LNCAP (cell line): ENCODE measurements at regions not wholly inside any gene's neighbourhood (a gene's known extent, or its start where the extent isn't known, plus 50 kb on each side); places are given as distances from the start of the nearest gene placed in this dataset.

ENCODE experiments used
- TF ChIP-seq, protein P1 (sequence below): fragments of 450-650 bp; IDR thresholded peaks from 2 replicates; pipeline ENCODE4 v1.5.1; 2017; ENCODE audit warnings: mild to moderate bottlenecking

DNA sequence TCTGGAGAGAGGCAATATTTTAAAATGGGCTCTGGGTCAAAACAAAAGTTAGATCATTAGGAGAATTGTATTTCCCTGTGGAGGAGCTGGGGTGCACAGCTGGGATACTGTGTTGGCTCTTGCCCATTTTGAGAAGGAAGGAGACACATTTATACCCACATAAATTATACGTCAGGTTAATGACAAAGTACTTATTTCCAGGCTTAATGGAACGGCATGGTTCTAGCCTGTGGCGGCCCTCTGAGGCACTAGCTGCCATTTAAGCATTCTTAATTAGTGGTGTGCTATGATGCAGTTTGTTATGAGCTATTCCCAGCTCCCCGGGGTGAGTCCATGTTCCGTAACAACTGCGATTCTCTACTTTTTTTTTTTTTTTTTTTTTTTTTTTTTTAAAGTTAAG is 193.5 kb downstream of the SEC23IP start:
- TF ChIP-seq, protein P1, sequence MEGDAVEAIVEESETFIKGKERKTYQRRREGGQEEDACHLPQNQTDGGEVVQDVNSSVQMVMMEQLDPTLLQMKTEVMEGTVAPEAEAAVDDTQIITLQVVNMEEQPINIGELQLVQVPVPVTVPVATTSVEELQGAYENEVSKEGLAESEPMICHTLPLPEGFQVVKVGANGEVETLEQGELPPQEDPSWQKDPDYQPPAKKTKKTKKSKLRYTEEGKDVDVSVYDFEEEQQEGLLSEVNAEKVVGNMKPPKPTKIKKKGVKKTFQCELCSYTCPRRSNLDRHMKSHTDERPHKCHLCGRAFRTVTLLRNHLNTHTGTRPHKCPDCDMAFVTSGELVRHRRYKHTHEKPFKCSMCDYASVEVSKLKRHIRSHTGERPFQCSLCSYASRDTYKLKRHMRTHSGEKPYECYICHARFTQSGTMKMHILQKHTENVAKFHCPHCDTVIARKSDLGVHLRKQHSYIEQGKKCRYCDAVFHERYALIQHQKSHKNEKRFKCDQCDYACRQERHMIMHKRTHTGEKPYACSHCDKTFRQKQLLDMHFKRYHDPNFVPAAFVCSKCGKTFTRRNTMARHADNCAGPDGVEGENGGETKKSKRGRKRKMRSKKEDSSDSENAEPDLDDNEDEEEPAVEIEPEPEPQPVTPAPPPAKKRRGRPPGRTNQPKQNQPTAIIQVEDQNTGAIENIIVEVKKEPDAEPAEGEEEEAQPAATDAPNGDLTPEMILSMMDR = no peak

DNA sequence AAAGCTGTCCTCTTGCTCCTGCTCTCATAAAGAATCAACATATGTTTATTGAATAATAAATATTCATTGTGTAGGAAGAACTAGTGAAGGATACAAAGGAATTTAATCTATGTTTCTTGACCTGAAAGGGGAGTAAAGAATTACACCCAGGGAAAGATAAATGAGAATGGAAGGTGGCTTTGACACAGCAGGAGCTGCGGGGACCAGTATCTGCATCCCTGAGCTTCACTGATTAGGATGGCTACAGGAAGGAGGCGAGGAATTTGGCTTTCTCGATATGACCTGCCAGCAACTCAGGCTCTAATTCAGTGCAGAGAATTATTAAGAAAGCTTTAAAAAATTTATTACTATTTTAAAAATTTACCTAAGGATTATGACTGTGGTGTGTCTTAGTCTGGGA is 194.6 kb downstream of the SEC23IP start:
- TF ChIP-seq, protein P1 = no peak

DNA sequence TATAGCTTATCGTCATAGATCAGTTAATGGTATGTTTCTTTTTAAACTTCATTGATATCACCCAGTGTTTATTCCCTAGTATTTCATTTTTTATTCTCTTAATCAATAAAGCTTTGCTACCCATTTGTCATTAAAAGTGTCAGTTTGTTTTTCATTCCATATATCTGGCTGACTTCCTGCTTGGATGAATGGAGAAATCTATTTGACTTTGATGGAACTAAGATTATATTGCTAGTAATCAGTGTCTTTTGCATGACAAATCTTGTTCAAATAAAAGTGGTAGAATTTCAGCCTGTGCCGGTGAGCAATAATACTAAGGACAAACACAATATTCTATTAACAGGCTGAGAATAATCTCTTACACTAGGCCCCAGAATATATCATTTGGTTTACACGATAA is 203.3 kb downstream of the SEC23IP start:
- TF ChIP-seq, protein P1 = no peak

DNA sequence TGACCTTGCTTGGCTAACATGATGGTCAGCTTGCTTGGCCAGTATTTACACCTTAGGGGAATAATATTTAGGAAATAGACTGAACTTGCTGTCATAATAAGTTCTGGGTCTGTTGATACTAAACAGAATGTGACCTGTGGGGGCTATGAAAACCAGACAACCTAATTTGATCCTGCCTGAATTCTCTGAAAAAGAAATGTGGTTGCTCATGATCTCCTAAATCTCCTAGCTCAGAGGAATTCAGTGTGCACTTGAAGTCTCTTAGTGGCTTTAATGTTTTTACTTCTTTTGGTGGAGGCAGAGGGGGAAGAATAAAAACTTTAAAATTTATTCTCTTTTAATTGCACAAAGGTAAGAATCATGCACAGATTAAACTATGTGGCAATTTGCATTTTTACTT is 205.2 kb downstream of the SEC23IP start:
- TF ChIP-seq, protein P1 = no peak

DNA sequence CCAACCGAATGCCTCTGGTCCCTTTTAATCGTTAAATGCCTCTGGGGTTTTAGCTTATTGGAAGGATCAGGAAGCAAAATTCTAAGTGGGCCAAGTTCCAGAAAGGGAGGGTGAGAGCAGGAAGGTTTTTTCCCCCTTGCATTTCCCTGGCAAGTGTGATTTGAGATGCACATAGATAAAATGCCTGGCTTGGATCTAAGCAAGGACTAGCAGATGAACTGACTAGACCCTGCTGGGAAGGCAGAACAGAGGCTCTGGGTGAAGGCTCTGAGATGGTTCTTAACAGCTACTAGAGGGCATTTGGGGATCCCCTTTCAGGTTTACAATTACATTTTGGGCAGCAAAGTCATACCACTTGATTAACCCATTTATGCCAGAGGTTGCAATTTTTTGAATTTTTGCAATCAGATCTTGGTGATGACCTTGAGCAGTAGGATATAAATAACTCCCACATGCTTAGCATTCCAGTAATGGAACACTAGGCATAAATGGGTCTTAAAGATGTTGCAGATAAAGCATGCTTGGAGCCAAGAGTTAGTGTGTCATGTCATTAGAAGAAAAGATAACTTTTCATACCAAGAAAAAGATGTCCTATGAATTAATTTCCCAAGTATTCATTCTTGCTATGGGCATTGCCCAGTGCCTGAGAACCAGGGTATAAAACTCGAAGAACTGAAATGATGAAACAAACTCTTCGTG is 205.9 kb downstream of the SEC23IP start:
- TF ChIP-seq, protein P1 = no peak

DNA sequence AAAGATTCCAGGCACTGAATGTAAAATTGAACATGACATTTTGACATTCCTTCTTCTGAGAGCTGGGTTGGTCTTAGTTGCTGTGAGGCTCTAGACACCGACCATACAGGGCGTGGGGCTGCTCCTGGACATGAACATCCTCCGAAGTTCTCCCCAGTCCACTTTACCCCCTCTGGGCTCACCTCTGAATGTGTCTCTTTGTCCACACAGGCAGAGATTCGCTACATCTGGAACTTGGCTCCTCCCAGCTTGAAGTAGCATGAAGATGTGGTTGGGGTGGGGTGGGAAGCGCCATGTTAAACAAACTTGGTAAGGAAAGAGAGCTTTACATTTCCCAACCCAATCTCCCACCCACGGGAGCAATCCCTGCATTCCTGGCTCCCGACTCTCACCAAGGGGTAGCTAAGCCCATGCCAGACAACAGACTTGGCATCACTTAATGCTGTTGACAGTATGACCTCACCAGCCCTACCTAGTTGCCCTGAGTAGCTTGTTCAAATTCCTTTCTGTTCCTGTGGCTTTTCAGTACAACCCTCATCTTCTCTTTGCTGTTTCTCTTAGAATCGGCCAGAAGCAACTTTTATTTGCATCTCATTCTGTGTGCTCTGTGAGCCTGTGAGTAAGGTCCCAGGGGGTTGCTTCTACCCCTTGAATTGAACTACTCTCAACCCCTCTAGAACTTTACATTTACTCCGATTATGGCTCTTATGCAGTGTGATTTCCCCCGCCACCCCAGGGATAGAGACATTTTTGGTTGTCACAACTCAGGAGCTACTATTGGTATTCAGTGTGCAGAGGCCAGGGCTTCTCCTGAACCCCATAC is 211.4 kb downstream of the SEC23IP start:
- TF ChIP-seq, protein P1 = no peak

DNA sequence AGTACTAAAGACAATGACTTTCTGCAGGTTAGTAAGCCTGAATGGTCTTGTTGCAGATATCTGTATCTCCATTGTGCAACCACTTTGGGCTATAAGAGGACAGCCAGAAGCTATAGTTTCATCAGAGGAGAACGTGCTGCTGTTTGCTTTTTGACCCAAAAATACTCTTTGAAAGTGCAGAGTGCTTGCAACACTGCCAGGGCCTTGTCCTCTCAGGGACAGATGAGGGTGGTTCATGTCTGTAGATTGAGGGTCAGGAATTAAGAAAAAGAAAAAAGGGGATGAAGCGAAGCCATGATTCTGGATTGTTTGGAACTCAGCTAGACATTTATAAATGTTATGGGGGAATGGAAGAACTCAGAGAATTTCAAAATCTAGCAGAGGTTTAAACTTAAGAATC is 212.5 kb downstream of the SEC23IP start:
- TF ChIP-seq, protein P1 = no peak
